CD4-positive, alpha-beta T cell treated with Interleukin-4 for 4 hours (primary cell): ENCODE measurements at regions not wholly inside any gene's neighbourhood (a gene's known extent, or its start where the extent isn't known, plus 50 kb on each side); places are given as distances from the start of the nearest gene placed in this dataset.
"Not testable (repeated sequence)": the region's sequence is repeated elsewhere in the genome, so short reads cannot be mapped to it uniquely, and the experiment has no call there.

Experiments
- DNase-seq: peaks from one replicate; pipeline ENCODE4 v3.0.0-alpha.2; 2020

GRCh38 chr21:6096560-6097424 lies 4424.6 kb upstream of the TPTE start:
- not testable (repeated sequence) for DNase-seq

GRCh38 chr21:6097736-6098135 lies 4423.6 kb upstream of the TPTE start:
- not testable (repeated sequence) for DNase-seq

GRCh38 chr21:6098191-6098935 lies 4423.0 kb upstream of the TPTE start:
- not testable (repeated sequence) for DNase-seq

GRCh38 chr21:6101588-6101987 lies 4419.8 kb upstream of the TPTE start:
- not testable (repeated sequence) for DNase-seq

GRCh38 chr21:6104546-6104945 lies 4416.8 kb upstream of the TPTE start:
- not testable (repeated sequence) for DNase-seq

GRCh38 chr21:6106686-6107567 lies 4414.5 kb upstream of the TPTE start:
- DNase-seq: not testable (repeated sequence)

- not testable (repeated sequence) for DNase-seq
Observed at GRCh38 chr21:6108894-6109293, 4412.5 kb upstream of the TPTE start.

GRCh38 chr21:6109774-6110173 lies 4411.6 kb upstream of the TPTE start:
- DNase-seq: not testable (repeated sequence)

GRCh38 chr21:6110716-6111343 lies 4410.6 kb upstream of the TPTE start:
- not testable (repeated sequence) for DNase-seq

GRCh38 chr21:6111354-6111753 lies 4410.0 kb upstream of the TPTE start:
- not testable (repeated sequence) for DNase-seq

- not testable (repeated sequence) for DNase-seq
Observed at GRCh38 chr21:6118336-6118735, 4403.0 kb upstream of the TPTE start.

GRCh38 chr21:6120863-6121262 lies 4400.5 kb upstream of the TPTE start:
- DNase-seq: not testable (repeated sequence)

- not testable (repeated sequence) for DNase-seq
Observed at GRCh38 chr21:6122629-6123028, 4398.8 kb upstream of the TPTE start.

- not testable (repeated sequence) for DNase-seq
Observed at GRCh38 chr21:6123224-6123623, 4398.2 kb upstream of the TPTE start.

GRCh38 chr21:6125549-6126240 lies 4395.7 kb upstream of the TPTE start:
- not testable (repeated sequence) for DNase-seq

GRCh38 chr21:6126976-6127732 lies 4394.2 kb upstream of the TPTE start:
- DNase-seq: not testable (repeated sequence)

- DNase-seq: not testable (repeated sequence)
Observed at GRCh38 chr21:6130734-6131133, 4390.6 kb upstream of the TPTE start.

GRCh38 chr21:6133373-6133772 lies 4388.0 kb upstream of the TPTE start:
- DNase-seq: not testable (repeated sequence)

- not testable (repeated sequence) for DNase-seq
Observed at GRCh38 chr21:6133852-6134630, 4387.3 kb upstream of the TPTE start.

GRCh38 chr21:6136732-6137131 lies 4384.7 kb upstream of the TPTE start:
- DNase-seq: not testable (repeated sequence)
